ENCODE measurements at regions not wholly inside any gene's neighbourhood (a gene's known extent, or its start where the extent isn't known, plus 50 kb on each side); places are given as distances from the start of the nearest gene placed in this dataset.

DNA sequence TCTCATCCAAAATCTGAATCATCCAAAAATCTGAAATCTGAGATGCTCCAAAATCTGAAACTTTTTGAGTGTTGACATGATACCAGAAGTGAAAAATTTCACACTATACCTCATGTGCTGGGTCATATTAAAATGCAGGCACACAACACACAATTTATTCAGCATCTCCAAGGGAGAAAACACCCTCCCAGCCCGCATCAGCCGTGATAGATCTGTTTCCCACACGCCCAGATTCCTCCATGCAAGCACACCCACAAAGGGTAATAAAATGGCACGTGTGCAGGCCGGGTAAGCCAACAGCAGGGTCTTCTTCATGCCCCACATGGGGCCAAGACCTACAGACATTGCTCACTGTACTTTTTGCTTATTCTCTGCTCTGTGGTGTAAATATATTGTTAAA, 173.1 kb upstream of the FERD3L start:
- Histone ChIP-seq H3K36me3 (ENCODE audit: control insufficient read depth in 2 of 4, insufficient read depth in 4 of 4, low read length in 3 of 4) (no peaks in the 10 kb centered on the region), H3K4me2 (ENCODE audit: insufficient read depth in 1 of 2, low read depth in 2 of 2, low read length in 2 of 2) (no peak overlapping the region), H2BK20ac (ENCODE audit: low read length) (no peak overlapping the region), H3K27ac (ENCODE audit: low read depth, low read length) (no peak overlapping the region), H2BK15ac (ENCODE audit: low read length) (no peak overlapping the region), H2AK5ac (ENCODE audit: low read depth, low read length) (no peak overlapping the region), H3K9me3 (ENCODE audit: insufficient read depth in 2 of 2, low read depth in 1 of 2, low read length in 1 of 2) (no peaks in the 10 kb centered on the region), H2AFZ (ENCODE audit: low read length) (no peak overlapping the region), H3K27me3 (replicated peaks in 1 of 4; ENCODE audit: control insufficient read depth in 3 of 4, extremely low read depth in 1 of 4, insufficient read depth in 3 of 4, low read length in 3 of 4) (no peaks in the 10 kb centered on the region), H4K20me1 (replicated peaks in 1 of 2; ENCODE audit: control insufficient read depth in 1 of 2, insufficient read depth in 2 of 2, low read length in 2 of 2) (no peaks in the 10 kb centered on the region), H3K23me2 (ENCODE audit: low read depth, low read length) (no peaks in the 10 kb centered on the region), H3K14ac (ENCODE audit: insufficient read length) (no peak overlapping the region), H3K79me1 (ENCODE audit: low read depth, low read length) (no peaks in the 10 kb centered on the region), H3K4ac (replicated peaks; ENCODE audit: insufficient read length, low read depth, low read length) (no peak overlapping the region), H2BK120ac (replicated peaks; ENCODE audit: low read depth, low read length) (no peak overlapping the region), H3K79me2 (ENCODE audit: control insufficient read depth in 1 of 2, insufficient read depth in 2 of 2, low read length in 2 of 2) (no peaks in the 10 kb centered on the region), H2BK12ac (ENCODE audit: low read depth, low read length) (no peak overlapping the region), H4K91ac (replicated peaks; ENCODE audit: insufficient read length, low read length) (no peak overlapping the region), H3K56ac (replicated peaks; ENCODE audit: insufficient read length, low read depth, low read length) (no peak overlapping the region), H3K9ac (replicated peaks in 1 of 4; ENCODE audit: extremely low read depth in 1 of 4, low read depth in 3 of 4, low read length in 3 of 4) (no peak overlapping the region), H3K18ac (ENCODE audit: extremely low read depth, low read length) (no peak overlapping the region), H3K4me1 (replicated peaks in 1 of 4; ENCODE audit: control insufficient read depth in 3 of 4, insufficient read depth in 4 of 4, low read length in 3 of 4) (no peaks in the 10 kb centered on the region; a peak in 1 of 7 replicates), H4K8ac (ENCODE audit: extremely low read depth, insufficient read depth, low read length) (no peak overlapping the region), H3K4me3 (ENCODE audit: extremely low read depth in 1 of 4, insufficient read depth in 2 of 4, low read depth in 3 of 4, low read length in 4 of 4) (no peak overlapping the region), H4K5ac (ENCODE audit: insufficient read length, low read depth, low read length) (no peak overlapping the region), H3K23ac (ENCODE audit: insufficient read length) (no peak overlapping the region), H2BK5ac (ENCODE audit: low read depth, low read length) (no peak overlapping the region)
- CTCF ChIA-PET (ENCODE audit: partially characterized antibody) = no interaction called here
- no peak for DNase-seq (ENCODE audit: low read depth in 1 of 2, low spot score in 2 of 2)
- FAIRE-seq = no peak
- WGBS, 2 experiments (ENCODE audit: extremely low coverage in 1 of 2, insufficient coverage in 1 of 2, insufficient read length in 1 of 2, insufficient replicate concordance in 2 of 2, low coverage in 1 of 2, low lambda C conversion rate in 2 of 2, missing lambda C conversion rate in 1 of 2) = 96% methylated on average over 5 of the region's 5 CpGs; no CpG with 5 or more reads in 1 of the 2 experiments
- POLR2A ChIA-PET (ENCODE audit: partially characterized antibody) = no interaction called here
- TF ChIP-seq CBX5 (IDR thresholded peaks at IDR 0.05; ENCODE audit: low read depth, low read length) (no peak), ATF2 (IDR thresholded peaks at IDR 0.05; ENCODE audit: low read length) (no peak), RNF2 (IDR thresholded peaks at IDR 0.05; ENCODE audit: borderline replicate concordance, low read depth, low read length, missing control alignments, poor library complexity, severe bottlenecking) (no peak), SAP30 (IDR thresholded peaks at IDR 0.05; ENCODE audit: insufficient read depth, insufficient replicate concordance, low read length) (no peak), SP2 (IDR thresholded peaks at IDR 0.05; ENCODE audit: low read length) (no peak), ASH2L (IDR thresholded peaks at IDR 0.05; ENCODE audit: low read length) (no peak)
- TF ChIP-seq, protein P1, sequence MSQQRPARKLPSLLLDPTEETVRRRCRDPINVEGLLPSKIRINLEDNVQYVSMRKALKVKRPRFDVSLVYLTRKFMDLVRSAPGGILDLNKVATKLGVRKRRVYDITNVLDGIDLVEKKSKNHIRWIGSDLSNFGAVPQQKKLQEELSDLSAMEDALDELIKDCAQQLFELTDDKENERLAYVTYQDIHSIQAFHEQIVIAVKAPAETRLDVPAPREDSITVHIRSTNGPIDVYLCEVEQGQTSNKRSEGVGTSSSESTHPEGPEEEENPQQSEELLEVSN (IDR thresholded peaks at IDR 0.05) = no peak

All from H1 (cell line).